Ovary (tissue), 3 donors: ENCODE measurements at regions not wholly inside any gene's neighbourhood (a gene's known extent, or its start where the extent isn't known, plus 50 kb on each side); places are given as distances from the start of the nearest gene placed in this dataset.

Source experiments
- EP300 ChIP-seq: sonication (generic); formaldehyde crosslinking; IDR thresholded peaks from one replicate; pipeline ENCODE4 v1.6.1; 2017; ENCODE audit warnings: antibody characterized with exemption
- POLR2A ChIP-seq: fragments of 450-650 bp; IDR thresholded peaks from one replicate; pipeline ENCODE4 v1.6.1; 2017; ENCODE audit warnings: antibody characterized with exemption, mild to moderate bottlenecking, moderate library complexity
- TF ChIP-seq, protein P1 (sequence below), 3 donors: fragments of 450-650 bp in 2 of 3; fragments of 200-600 bp in 1 of 3; IDR thresholded peaks; one replicate each; pipeline versions ENCODE4 v1.5.1 to v1.8.0; 2016 to 2022; ENCODE audit warnings: antibody characterized with exemption in 3 of 3, mild to moderate bottlenecking in 1 of 3
- donor health status: DM: no; HTN: no; CAD: no.

DNA sequence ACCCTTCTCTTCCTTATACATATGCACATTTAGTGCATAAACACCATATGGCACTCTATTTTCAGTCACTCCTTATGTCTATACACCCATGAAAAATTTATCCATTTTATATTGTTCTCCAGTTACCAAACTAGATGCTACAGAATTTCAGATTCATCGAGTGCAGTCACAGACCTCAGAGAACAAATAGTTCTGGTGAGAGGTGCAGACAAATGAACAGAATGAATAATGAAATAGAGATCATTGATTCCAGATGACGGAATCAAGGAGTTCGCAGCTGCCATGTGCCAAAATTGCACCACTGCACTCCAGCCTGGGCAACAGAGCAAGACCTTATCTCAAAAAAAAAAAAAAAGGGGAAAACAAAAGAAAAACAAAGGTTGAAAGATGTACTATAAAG lies 214.8 kb upstream of the CEP162 start:
- TF ChIP-seq, protein P1, sequence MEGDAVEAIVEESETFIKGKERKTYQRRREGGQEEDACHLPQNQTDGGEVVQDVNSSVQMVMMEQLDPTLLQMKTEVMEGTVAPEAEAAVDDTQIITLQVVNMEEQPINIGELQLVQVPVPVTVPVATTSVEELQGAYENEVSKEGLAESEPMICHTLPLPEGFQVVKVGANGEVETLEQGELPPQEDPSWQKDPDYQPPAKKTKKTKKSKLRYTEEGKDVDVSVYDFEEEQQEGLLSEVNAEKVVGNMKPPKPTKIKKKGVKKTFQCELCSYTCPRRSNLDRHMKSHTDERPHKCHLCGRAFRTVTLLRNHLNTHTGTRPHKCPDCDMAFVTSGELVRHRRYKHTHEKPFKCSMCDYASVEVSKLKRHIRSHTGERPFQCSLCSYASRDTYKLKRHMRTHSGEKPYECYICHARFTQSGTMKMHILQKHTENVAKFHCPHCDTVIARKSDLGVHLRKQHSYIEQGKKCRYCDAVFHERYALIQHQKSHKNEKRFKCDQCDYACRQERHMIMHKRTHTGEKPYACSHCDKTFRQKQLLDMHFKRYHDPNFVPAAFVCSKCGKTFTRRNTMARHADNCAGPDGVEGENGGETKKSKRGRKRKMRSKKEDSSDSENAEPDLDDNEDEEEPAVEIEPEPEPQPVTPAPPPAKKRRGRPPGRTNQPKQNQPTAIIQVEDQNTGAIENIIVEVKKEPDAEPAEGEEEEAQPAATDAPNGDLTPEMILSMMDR (IDR thresholded peaks at IDR 0.05): no peak
- TF ChIP-seq POLR2A (no peak), EP300 (no peak)
